Neural cell (in vitro differentiated cells): ENCODE measurements at regions not wholly inside any gene's neighbourhood (a gene's known extent, or its start where the extent isn't known, plus 50 kb on each side); places are given as distances from the start of the nearest gene placed in this dataset.

Experiments
- H2AFZ ChIP-seq: fragments of 200-600, 300-800 bp; sonication (generic), shearing (Covaris generic); 2 replicates; pipeline ENCODE4 v1.6.0; 2014; ENCODE audit warnings: low read depth, mild to moderate bottlenecking, antibody characterized with exemption, low read length, moderate library complexity
- H3F3A ChIP-seq: fragments of 200-600 bp; shearing (Covaris generic); 2 replicates; pipeline ENCODE4 v1.6.1; 2016; ENCODE audit warnings: mild to moderate bottlenecking, moderate library complexity, mixed read lengths, antibody characterized with exemption, low read length; ENCODE audit not compliant: insufficient read depth, poor library complexity, severe bottlenecking
- H3K27ac ChIP-seq: fragments of 200-600, 300-800 bp; sonication (generic), shearing (Covaris generic); 2 replicates; pipeline ENCODE4 v1.5.1; 2014; ENCODE audit warnings: mild to moderate bottlenecking, low read length, moderate library complexity
- H3K27me3 ChIP-seq: fragments of 300-800, 200-600 bp; sonication (generic), shearing (Covaris generic); 2 replicates; pipeline ENCODE4 v1.6.0; 2014; ENCODE audit warnings: mild to moderate bottlenecking, low read depth, low read length, moderate library complexity; ENCODE audit not compliant: insufficient read depth
- H3K36me3 ChIP-seq: fragments of 300-800, 200-600 bp; sonication (generic), shearing (Covaris generic); 2 replicates; pipeline ENCODE4 v1.5.1; 2014; ENCODE audit warnings: mild to moderate bottlenecking, antibody characterized with exemption, low read length, moderate library complexity; ENCODE audit not compliant: insufficient read depth
- H3K4me2 ChIP-seq: fragments of 300-800, 200-600 bp; sonication (generic), shearing (Covaris generic); 2 replicates; pipeline ENCODE4 v1.6.0; 2014; ENCODE audit warnings: mild to moderate bottlenecking, low read length
- H3K4me3 ChIP-seq: fragments of 300-800, 200-600 bp; sonication (generic), shearing (Covaris generic); 2 replicates; pipeline ENCODE4 v1.5.1; 2014; ENCODE audit warnings: mild to moderate bottlenecking, low read length, moderate library complexity
- H3K79me2 ChIP-seq: fragments of 200-600 bp; shearing (Covaris generic); replicated peaks from 2 replicates; pipeline ENCODE4 v1.6.0; 2014; ENCODE audit warnings: mild to moderate bottlenecking, low read length, moderate library complexity; ENCODE audit not compliant: insufficient read depth
- H3K9ac ChIP-seq: fragments of 300-800, 200-600 bp; sonication (generic), shearing (Covaris generic); 2 replicates; pipeline ENCODE4 v1.6.1; 2016; ENCODE audit warnings: mild to moderate bottlenecking, low read length, mixed read lengths
- H3K9me2 ChIP-seq: fragments of 200-600 bp; shearing (Covaris generic); 2 replicates; pipeline ENCODE4 v1.6.1; 2016; ENCODE audit warnings: mild to moderate bottlenecking, low read length, mixed read lengths; ENCODE audit not compliant: insufficient read depth
- H3K9me3 ChIP-seq: fragments of 200-600, 300-800 bp; sonication (generic), shearing (Covaris generic); 2 replicates; pipeline ENCODE4 v1.6.1; 2016; ENCODE audit warnings: mild to moderate bottlenecking, mixed run types, low read length, moderate library complexity, mixed read lengths
- H4K20me1 ChIP-seq: fragments of 200-600 bp; shearing (Covaris generic); 2 replicates; pipeline ENCODE4 v1.6.1; 2016; ENCODE audit warnings: mild to moderate bottlenecking, mixed run types; ENCODE audit not compliant: insufficient read depth
- CTCF ChIP-seq: fragments of 450-650 bp; IDR thresholded peaks from 2 replicates; pipeline ENCODE4 v1.5.1; 2014; ENCODE audit warnings: antibody characterized with exemption, mild to moderate bottlenecking, moderate library complexity; ENCODE audit not compliant: poor library complexity, severe bottlenecking
- EP300 ChIP-seq: fragments of 450-650 bp; conservative IDR thresholded peaks from 2 replicates; pipeline ENCODE4 v1.6.1; 2014; ENCODE audit warnings: antibody characterized with exemption, mild to moderate bottlenecking, moderate library complexity; ENCODE audit not compliant: poor library complexity, severe bottlenecking
- EZH2 ChIP-seq: fragments of 200-600, 300-800 bp; shearing (Covaris generic), sonication (generic); IDR thresholded peaks from 2 replicates; pipeline ENCODE4 v1.6.1; 2014; ENCODE audit warnings: antibody characterized with exemption, low read length, borderline replicate concordance, mild to moderate bottlenecking; ENCODE audit not compliant: insufficient read depth, poor library complexity, severe bottlenecking
- MXI1 ChIP-seq: fragments of 450-650 bp; conservative IDR thresholded peaks from 2 replicates; pipeline ENCODE4 v1.6.1; 2014; ENCODE audit warnings: antibody characterized with exemption, mild to moderate bottlenecking; ENCODE audit not compliant: poor library complexity, severe bottlenecking
- POLR2AphosphoS5 ChIP-seq: IDR thresholded peaks from 2 replicates; pipeline ENCODE4 v1.6.1; 2012
- RAD21 ChIP-seq: fragments of 450-650 bp; conservative IDR thresholded peaks from 2 replicates; pipeline ENCODE4 v1.6.1; 2014; ENCODE audit warnings: antibody characterized with exemption, mild to moderate bottlenecking, moderate library complexity
- REST ChIP-seq: IDR thresholded peaks from 2 replicates; pipeline ENCODE4 v1.6.1; 2012; ENCODE audit warnings: borderline replicate concordance
- SMC3 ChIP-seq: fragments of 450-650 bp; conservative IDR thresholded peaks from 2 replicates; pipeline ENCODE4 v1.6.1; 2014; ENCODE audit warnings: antibody characterized with exemption, mild to moderate bottlenecking, moderate library complexity; ENCODE audit not compliant: poor library complexity
- TAF1 ChIP-seq: IDR thresholded peaks from 2 replicates; pipeline ENCODE4 v1.6.1; 2012; ENCODE audit warnings: low read depth

- no peaks in the 10 kb centered on the region for H3K9me2 ChIP-seq
- H3K36me3 ChIP-seq = no peaks in the 10 kb centered on the region
- H3K4me3 ChIP-seq = no peak overlapping the region
- no peaks in the 10 kb centered on the region for H3K9me3 ChIP-seq
- H3K79me2 ChIP-seq = no peaks in the 10 kb centered on the region
- H3F3A ChIP-seq = no peaks in the 10 kb centered on the region
- no peak overlapping the region for H2AFZ ChIP-seq
- TF ChIP-seq EP300 (no peak), MXI1 (no peak), REST (no peak), EZH2 (no peak), TAF1 (no peak), POLR2AphosphoS5 (no peak), SMC3 (no peak), CTCF (no peak), RAD21 (no peak)
- H3K27me3 ChIP-seq = no peaks in the 10 kb centered on the region
- H3K4me2 ChIP-seq = no peak overlapping the region
- H3K9ac ChIP-seq = no peak overlapping the region
- no peak overlapping the region for H3K27ac ChIP-seq
- no peaks in the 10 kb centered on the region for H4K20me1 ChIP-seq
These were observed 1262.6 kb downstream of the TBC1D22A start for GRCh38 chr22:48025096-48025495.

- H3K9me3 ChIP-seq = peaks cover 4% of the 10 kb centered on the region
- no peaks in the 10 kb centered on the region for H3K9me2 ChIP-seq
- H3F3A ChIP-seq = no peaks in the 10 kb centered on the region
- H3K4me2 ChIP-seq = no peak overlapping the region
- no peaks in the 10 kb centered on the region for H4K20me1 ChIP-seq
- H3K27me3 ChIP-seq = no peaks in the 10 kb centered on the region
- no peak overlapping the region for H3K4me3 ChIP-seq
- no peak overlapping the region for H3K9ac ChIP-seq
- no peaks in the 10 kb centered on the region for H3K36me3 ChIP-seq
- TF ChIP-seq MXI1 = no peak
- no peak for TF ChIP-seq EZH2
- no peak for TF ChIP-seq SMC3
- TF ChIP-seq CTCF = no peak
- H3K27ac ChIP-seq = no peak overlapping the region
- H2AFZ ChIP-seq = no peak overlapping the region
- no peaks in the 10 kb centered on the region for H3K79me2 ChIP-seq
These were observed 1259.5 kb downstream of the TBC1D22A start for GRCh38 chr22:48021991-48022401.
